Stimulated activated effector memory CD8-positive, alpha-beta T cell treated with anti-CD3 and anti-CD28 coated beads, Interleukin-12 subunit alpha, Interleukin-12 subunit beta, amount 100 ng/mL, for 72 hours (primary cell): ENCODE measurements at regions not wholly inside any gene's neighbourhood (a gene's known extent, or its start where the extent isn't known, plus 50 kb on each side); places are given as distances from the start of the nearest gene placed in this dataset.

ENCODE experiments used
- ATAC-seq: fragments of 150-1000 bp; cut with Tn5 transposase; 2 replicates; pipeline ENCODE4 v1.10.0; 2021
- DNase-seq, 2 donors: peaks; one replicate each; pipeline ENCODE4 v3.0.0; 2021 to 2022; ENCODE audit warnings: low spot score in 2 of 2
- H3K27ac Mint-ChIP-seq: one replicate; pipeline ENCODE4 v1.8.0; 2022; ENCODE audit warnings: mild to moderate bottlenecking, mixed read lengths
- H3K36me3 Mint-ChIP-seq: one replicate; pipeline ENCODE4 v1.8.0; 2022; ENCODE audit warnings: mild to moderate bottlenecking, mixed read lengths
- H3K4me1 Mint-ChIP-seq: one replicate; pipeline ENCODE4 v1.8.0; 2022; ENCODE audit warnings: mixed read lengths
- H3K4me3 Mint-ChIP-seq: one replicate; pipeline ENCODE4 v1.8.0; 2022; ENCODE audit warnings: mild to moderate bottlenecking, mixed read lengths
- H3K9me3 Mint-ChIP-seq: one replicate; pipeline ENCODE4 v1.8.0; 2022; ENCODE audit warnings: mixed read lengths

- Mint-ChIP-seq H3K36me3 (no peaks in the 10 kb centered on the region), H3K4me3 (no peak overlapping the region), H3K4me1 (no peaks in the 10 kb centered on the region), H3K27ac (no peak overlapping the region), H3K9me3 (no peaks in the 10 kb centered on the region)
- DNase-seq (no peak), ATAC-seq (no peak)
These were observed 151.4 kb downstream of the ETAA1 start for GRCh38 chr2:67548317-67549201.

- ATAC-seq, result no peak
- no peaks in the 10 kb centered on the region for H3K4me1 Mint-ChIP-seq
- H3K36me3 Mint-ChIP-seq, result no peaks in the 10 kb centered on the region
- no peak overlapping the region for H3K27ac Mint-ChIP-seq
- DNase-seq, result no peak
- no peaks in the 10 kb centered on the region for H3K9me3 Mint-ChIP-seq
- no peak overlapping the region for H3K4me3 Mint-ChIP-seq
These were observed 162.0 kb downstream of the ETAA1 start for GRCh38 chr2:67559156-67559555.

GRCh38 chr2:67560771-67561456 is 163.8 kb downstream of the ETAA1 start:
- Mint-ChIP-seq H3K4me3 (no peak overlapping the region), H3K4me1 (no peaks in the 10 kb centered on the region), H3K9me3 (no peaks in the 10 kb centered on the region), H3K27ac (no peak overlapping the region), H3K36me3 (no peaks in the 10 kb centered on the region)
- ATAC-seq (no peak), DNase-seq (no peak)

GRCh38 chr2:67561457-67561965 is 164.4 kb downstream of the ETAA1 start:
- DNase-seq, result no peak
- no peak for ATAC-seq
- no peaks in the 10 kb centered on the region for H3K36me3 Mint-ChIP-seq
- H3K4me3 Mint-ChIP-seq, result no peak overlapping the region
- H3K4me1 Mint-ChIP-seq, result no peaks in the 10 kb centered on the region
- H3K9me3 Mint-ChIP-seq, result no peaks in the 10 kb centered on the region
- no peak overlapping the region for H3K27ac Mint-ChIP-seq

- ATAC-seq (no peak), DNase-seq (no peak)
- H3K27ac Mint-ChIP-seq, result no peak overlapping the region
- H3K4me1 Mint-ChIP-seq, result no peaks in the 10 kb centered on the region
- no peak overlapping the region for H3K4me3 Mint-ChIP-seq
- peaks cover 8% of the 10 kb centered on the region for H3K9me3 Mint-ChIP-seq
- no peaks in the 10 kb centered on the region for H3K36me3 Mint-ChIP-seq
These were observed 166.9 kb downstream of the ETAA1 start for GRCh38 chr2:67564076-67564475.

GRCh38 chr2:67564626-67565025 is 167.5 kb downstream of the ETAA1 start:
- no peak for DNase-seq
- Mint-ChIP-seq H3K36me3 (no peaks in the 10 kb centered on the region), H3K9me3 (peaks cover 10% of the 10 kb centered on the region), H3K4me3 (no peak overlapping the region), H3K27ac (no peak overlapping the region), H3K4me1 (no peaks in the 10 kb centered on the region)
- ATAC-seq, result no peak

GRCh38 chr2:67565262-67565661 is 168.1 kb downstream of the ETAA1 start:
- no peak overlapping the region for H3K4me3 Mint-ChIP-seq
- no peak overlapping the region for H3K27ac Mint-ChIP-seq
- no peaks in the 10 kb centered on the region for H3K4me1 Mint-ChIP-seq
- no peak for DNase-seq
- no peak for ATAC-seq
- H3K36me3 Mint-ChIP-seq, result no peaks in the 10 kb centered on the region
- H3K9me3 Mint-ChIP-seq, result peaks cover 10% of the 10 kb centered on the region

GRCh38 chr2:67565761-67566160 is 168.6 kb downstream of the ETAA1 start:
- Mint-ChIP-seq H3K4me1 (no peaks in the 10 kb centered on the region), H3K4me3 (no peak overlapping the region), H3K27ac (no peak overlapping the region), H3K9me3 (peaks cover 10% of the 10 kb centered on the region), H3K36me3 (no peaks in the 10 kb centered on the region)
- ATAC-seq (no peak), DNase-seq (no peak)

GRCh38 chr2:67566285-67566684 is 169.2 kb downstream of the ETAA1 start:
- H3K9me3 Mint-ChIP-seq, result peaks cover 10% of the 10 kb centered on the region
- ATAC-seq, result no peak
- no peak for DNase-seq
- no peaks in the 10 kb centered on the region for H3K4me1 Mint-ChIP-seq
- no peak overlapping the region for H3K27ac Mint-ChIP-seq
- H3K4me3 Mint-ChIP-seq, result no peak overlapping the region
- H3K36me3 Mint-ChIP-seq, result no peaks in the 10 kb centered on the region

- Mint-ChIP-seq H3K4me3 (no peak overlapping the region), H3K27ac (no peak overlapping the region), H3K4me1 (no peaks in the 10 kb centered on the region), H3K9me3 (peaks cover 10% of the 10 kb centered on the region), H3K36me3 (no peaks in the 10 kb centered on the region)
- DNase-seq, result no peak
- no peak for ATAC-seq
These were observed 170.0 kb downstream of the ETAA1 start for GRCh38 chr2:67566958-67567635.

- H3K4me3 Mint-ChIP-seq, result no peak overlapping the region
- no peaks in the 10 kb centered on the region for H3K4me1 Mint-ChIP-seq
- no peak for ATAC-seq
- no peaks in the 10 kb centered on the region for H3K36me3 Mint-ChIP-seq
- H3K9me3 Mint-ChIP-seq, result peaks cover 10% of the 10 kb centered on the region
- no peak for DNase-seq
- no peak overlapping the region for H3K27ac Mint-ChIP-seq
These were observed 170.8 kb downstream of the ETAA1 start for GRCh38 chr2:67567886-67568285.

GRCh38 chr2:67570611-67571010 is 173.5 kb downstream of the ETAA1 start:
- no peak overlapping the region for H3K27ac Mint-ChIP-seq
- H3K4me1 Mint-ChIP-seq, result no peaks in the 10 kb centered on the region
- peaks cover 10% of the 10 kb centered on the region for H3K9me3 Mint-ChIP-seq
- ATAC-seq (no peak), DNase-seq (no peak)
- no peaks in the 10 kb centered on the region for H3K36me3 Mint-ChIP-seq
- H3K4me3 Mint-ChIP-seq, result no peak overlapping the region

GRCh38 chr2:67571785-67572718 is 174.9 kb downstream of the ETAA1 start:
- DNase-seq (no peak), ATAC-seq (no peak)
- no peak overlapping the region for H3K27ac Mint-ChIP-seq
- no peaks in the 10 kb centered on the region for H3K4me1 Mint-ChIP-seq
- no peaks in the 10 kb centered on the region for H3K36me3 Mint-ChIP-seq
- peaks cover 5% of the 10 kb centered on the region for H3K9me3 Mint-ChIP-seq
- no peak overlapping the region for H3K4me3 Mint-ChIP-seq

GRCh38 chr2:67572721-67573435 is 175.7 kb downstream of the ETAA1 start:
- no peaks in the 10 kb centered on the region for H3K4me1 Mint-ChIP-seq
- no peak for ATAC-seq

More at GRCh38 chr2:67572721-67573435, 175.7 kb downstream of the ETAA1 start:
- H3K9me3 Mint-ChIP-seq, result peaks cover 2% of the 10 kb centered on the region
- H3K36me3 Mint-ChIP-seq, result no peaks in the 10 kb centered on the region
- H3K4me3 Mint-ChIP-seq, result no peak overlapping the region
- DNase-seq, result no peak
- H3K27ac Mint-ChIP-seq, result no peak overlapping the region
